Keratinocyte (primary cell): ENCODE measurements at regions not wholly inside any gene's neighbourhood (a gene's known extent, or its start where the extent isn't known, plus 50 kb on each side); places are given as distances from the start of the nearest gene placed in this dataset.

ENCODE experiments used
- DNase-seq: peaks from one replicate; pipeline ENCODE4 v3.0.0-alpha.2; 2011; ENCODE audit warnings: low read depth, missing footprints, low spot score
- FAIRE-seq: peaks from 2 replicates; lab custom pipeline; 2011; peaks lifted over from hg19 to GRCh38; lab: Jason Lieb, UNC
- H2AFZ ChIP-seq: 2 replicates; pipeline ENCODE4 v1.6.0; 2012; ENCODE audit warnings: low read length, control low read depth, inconsistent platforms; ENCODE audit not compliant: control insufficient read depth
- H3K27ac ChIP-seq: 2 replicates; pipeline ENCODE4 v1.5.1; 2011; ENCODE audit warnings: low read length; ENCODE audit not compliant: control insufficient read depth, insufficient read depth
- H3K27me3 ChIP-seq: 3 replicates; pipeline ENCODE4 v1.6.0; 2011; ENCODE audit warnings: low read length; ENCODE audit not compliant: control insufficient read depth, insufficient read depth; ENCODE audit errors: extremely low read depth
- H3K36me3 ChIP-seq, 2 experiments: 2 replicates in 1 of 2; 3 replicates in 1 of 2; pipeline ENCODE4 v1.5.1; 2011; ENCODE audit warnings: low read length in 2 of 2, mild to moderate bottlenecking in 1 of 2; ENCODE audit not compliant: control insufficient read depth in 2 of 2, insufficient read depth in 2 of 2; ENCODE audit errors: extremely low read depth in 1 of 2
- H3K4me1 ChIP-seq: 3 replicates; pipeline ENCODE4 v1.5.1; 2011; ENCODE audit warnings: low read length; ENCODE audit not compliant: control insufficient read depth, insufficient read depth; ENCODE audit errors: extremely low read depth
- H3K4me2 ChIP-seq: 3 replicates; pipeline ENCODE4 v1.6.0; 2011; ENCODE audit warnings: low read depth, low read length; ENCODE audit not compliant: control insufficient read depth, insufficient read depth; ENCODE audit errors: extremely low read depth
- H3K4me3 ChIP-seq, 3 experiments: fragments of 200-600 bp in 1 of 3; sonication (generic) in 1 of 3; 2 replicates in 2 of 3; 3 replicates in 1 of 3; pipeline ENCODE4 v1.5.1; 2011 to 2016; ENCODE audit warnings: low read length in 3 of 3, mild to moderate bottlenecking in 3 of 3, control low read depth in 2 of 3, inconsistent platforms in 1 of 3, low read depth in 1 of 3, mixed read lengths in 1 of 3, mixed run types in 1 of 3, moderate library complexity in 1 of 3; ENCODE audit not compliant: control insufficient read depth in 2 of 3, insufficient read depth in 2 of 3; ENCODE audit errors: extremely low read depth in 1 of 3
- H3K79me2 ChIP-seq: 2 replicates; pipeline ENCODE4 v1.6.0; 2012; ENCODE audit warnings: low read length; ENCODE audit not compliant: control insufficient read depth, insufficient read depth
- H3K9ac ChIP-seq: 3 replicates; pipeline ENCODE4 v1.6.0; 2011; ENCODE audit warnings: low read length; ENCODE audit not compliant: control insufficient read depth, insufficient read depth; ENCODE audit errors: extremely low read depth
- H3K9me1 ChIP-seq: 3 replicates; pipeline ENCODE4 v1.6.0; 2011; ENCODE audit warnings: low read length; ENCODE audit not compliant: control insufficient read depth, insufficient read depth; ENCODE audit errors: extremely low read depth
- H3K9me3 ChIP-seq: 2 replicates; pipeline ENCODE4 v1.5.1; 2012; ENCODE audit warnings: low read depth, low read length; ENCODE audit not compliant: control insufficient read depth
- H4K20me1 ChIP-seq: 3 replicates; pipeline ENCODE4 v1.6.0; 2011; ENCODE audit warnings: low read length; ENCODE audit not compliant: control insufficient read depth, insufficient read depth; ENCODE audit errors: extremely low read depth
- EZH2 ChIP-seq: IDR thresholded peaks from one replicate; pipeline ENCODE4 v1.6.1; 2012; ENCODE audit warnings: inconsistent platforms, mild to moderate bottlenecking, low read length, moderate library complexity
- dilution Hi-C: fragments of 300-500 bp; cut with MboI; formaldehyde crosslinking; loops from one replicate; pipeline ENCODE4 v1.7.0; 2020; ENCODE audit warnings: low sequenced_read_pairs; ENCODE audit not compliant: extremely low pct_ligation_motif_present
- TF ChIP-seq, protein P1 (sequence below), 3 experiments: IDR thresholded peaks in 1 of 3; conservative IDR thresholded peaks in 1 of 3; optimal IDR thresholded peaks in 1 of 3; 2 replicates in 2 of 3; 3 replicates in 1 of 3; pipeline versions ENCODE3 to v1.5.1; 2011; ENCODE audit warnings: low read length in 3 of 3, mild to moderate bottlenecking in 3 of 3, moderate library complexity in 2 of 3, control low read depth in 1 of 3, inconsistent platforms in 1 of 3; ENCODE audit not compliant: insufficient read depth in 2 of 3; ENCODE audit errors: extremely low read depth in 1 of 3

GRCh38 chr12:41731691-41732090 is 413.0 kb downstream of the GXYLT1 start:
- DNase-seq, result no peak
- Histone ChIP-seq H3K79me2 (no peaks in the 10 kb centered on the region), H3K4me1 (no peaks in the 10 kb centered on the region), H3K4me2 (no peak overlapping the region), H4K20me1 (no peaks in the 10 kb centered on the region), H3K27ac (no peak overlapping the region), H3K27me3 (no peaks in the 10 kb centered on the region), H3K36me3 (no peaks in the 10 kb centered on the region), H3K4me3 (no peak overlapping the region), H2AFZ (no peak overlapping the region), H3K9me1 (no peaks in the 10 kb centered on the region), H3K9me3 (no peaks in the 10 kb centered on the region), H3K9ac (no peak overlapping the region)
- dilution Hi-C loops, result no loop called here
- TF ChIP-seq, protein P1, sequence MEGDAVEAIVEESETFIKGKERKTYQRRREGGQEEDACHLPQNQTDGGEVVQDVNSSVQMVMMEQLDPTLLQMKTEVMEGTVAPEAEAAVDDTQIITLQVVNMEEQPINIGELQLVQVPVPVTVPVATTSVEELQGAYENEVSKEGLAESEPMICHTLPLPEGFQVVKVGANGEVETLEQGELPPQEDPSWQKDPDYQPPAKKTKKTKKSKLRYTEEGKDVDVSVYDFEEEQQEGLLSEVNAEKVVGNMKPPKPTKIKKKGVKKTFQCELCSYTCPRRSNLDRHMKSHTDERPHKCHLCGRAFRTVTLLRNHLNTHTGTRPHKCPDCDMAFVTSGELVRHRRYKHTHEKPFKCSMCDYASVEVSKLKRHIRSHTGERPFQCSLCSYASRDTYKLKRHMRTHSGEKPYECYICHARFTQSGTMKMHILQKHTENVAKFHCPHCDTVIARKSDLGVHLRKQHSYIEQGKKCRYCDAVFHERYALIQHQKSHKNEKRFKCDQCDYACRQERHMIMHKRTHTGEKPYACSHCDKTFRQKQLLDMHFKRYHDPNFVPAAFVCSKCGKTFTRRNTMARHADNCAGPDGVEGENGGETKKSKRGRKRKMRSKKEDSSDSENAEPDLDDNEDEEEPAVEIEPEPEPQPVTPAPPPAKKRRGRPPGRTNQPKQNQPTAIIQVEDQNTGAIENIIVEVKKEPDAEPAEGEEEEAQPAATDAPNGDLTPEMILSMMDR (optimal IDR thresholded peaks at IDR 0.05 in 1 of 3, IDR thresholded peaks at IDR 0.05 in 1 of 3, conservative IDR thresholded peaks at IDR 0.05 in 1 of 3; ENCODE audit: extremely low read depth in 1 of 3, insufficient read depth in 2 of 3, low read length in 3 of 3), result no peak
- no peak for TF ChIP-seq EZH2
- FAIRE-seq, result no peak

DNA sequence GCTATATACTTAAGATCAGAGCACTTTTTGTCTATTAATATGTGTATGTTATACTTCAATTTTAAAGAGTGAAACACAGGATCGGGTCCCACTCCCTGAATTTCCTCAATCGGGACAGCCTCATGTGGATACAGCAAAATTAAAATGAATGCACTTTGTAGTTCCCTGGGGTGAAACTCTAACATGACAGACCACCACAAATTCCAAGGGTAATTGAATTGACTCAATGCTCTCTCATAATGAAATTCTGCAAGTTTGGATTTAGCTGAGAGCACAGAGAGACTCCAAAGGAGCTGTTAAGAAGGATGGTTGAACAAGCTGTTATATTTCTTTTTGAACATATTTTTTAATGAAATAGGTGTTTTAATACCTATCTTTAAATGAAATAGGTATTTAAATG is 413.6 kb downstream of the GXYLT1 start:
- Histone ChIP-seq H3K27ac (no peak overlapping the region), H3K9me3 (no peaks in the 10 kb centered on the region), H3K9ac (no peak overlapping the region), H3K9me1 (no peaks in the 10 kb centered on the region), H2AFZ (no peak overlapping the region), H3K36me3 (no peaks in the 10 kb centered on the region), H3K4me1 (no peaks in the 10 kb centered on the region), H3K27me3 (no peaks in the 10 kb centered on the region), H4K20me1 (no peaks in the 10 kb centered on the region), H3K4me2 (no peak overlapping the region), H3K79me2 (no peaks in the 10 kb centered on the region), H3K4me3 (no peak overlapping the region)
- DNase-seq (no peak), FAIRE-seq (no peak)
- dilution Hi-C loops, result no loop called here
- TF ChIP-seq, protein P1 (optimal IDR thresholded peaks at IDR 0.05 in 1 of 3, IDR thresholded peaks at IDR 0.05 in 1 of 3, conservative IDR thresholded peaks at IDR 0.05 in 1 of 3; ENCODE audit: extremely low read depth in 1 of 3, insufficient read depth in 2 of 3, low read length in 3 of 3), result no peak
- no peak for TF ChIP-seq EZH2
